H1 (cell line): ENCODE measurements at regions not wholly inside any gene's neighbourhood (a gene's known extent, or its start where the extent isn't known, plus 50 kb on each side); places are given as distances from the start of the nearest gene placed in this dataset.

ENCODE experiments used
- CTCF ChIA-PET: fragments of 300-600 bp; sonication (Branson Sonifier 250); formaldehyde crosslinking; loops from one replicate; lab custom pipeline; 2021; ENCODE audit not compliant: partially characterized antibody; lab: Charles Lee
- POLR2A ChIA-PET: fragments of 300-600 bp; sonication (Branson Sonifier 250); formaldehyde crosslinking; loops from one replicate; lab custom pipeline; 2021; ENCODE audit warnings: inconsistent platforms; ENCODE audit not compliant: partially characterized antibody; lab: Charles Lee
- DNase-seq, 2 experiments: peaks; one replicate each; pipeline versions ENCODE4 v3.0.0 to v3.0.0-alpha.2; 2010 to 2022; ENCODE audit warnings: low spot score in 2 of 2, low read depth in 1 of 2, mixed read lengths in 1 of 2
- FAIRE-seq: peaks from 2 replicates; lab custom pipeline; 2011; peaks lifted over from hg19 to GRCh38; lab: Jason Lieb, UNC
- H2AFZ ChIP-seq: 2 replicates; pipeline ENCODE4 v1.8.1; 2012; ENCODE audit warnings: low read length, inconsistent platforms
- H2AK5ac ChIP-seq: 2 replicates; pipeline ENCODE4 v1.6.1; 2013; ENCODE audit warnings: low read depth, low read length
- H2BK120ac ChIP-seq: replicated peaks from 2 replicates; pipeline ENCODE3; 2013; ENCODE audit warnings: low read depth, low read length, inconsistent platforms
- H2BK12ac ChIP-seq: 2 replicates; pipeline ENCODE4 v1.6.1; 2013; ENCODE audit warnings: low read depth, low read length
- H2BK15ac ChIP-seq: 2 replicates; pipeline ENCODE4 v1.6.1; 2013; ENCODE audit warnings: low read length
- H2BK20ac ChIP-seq: 2 replicates; pipeline ENCODE4 v1.6.1; 2013; ENCODE audit warnings: low read length
- H2BK5ac ChIP-seq: 2 replicates; pipeline ENCODE4 v1.6.1; 2013; ENCODE audit warnings: low read depth, low read length
- H3K14ac ChIP-seq: 2 replicates; pipeline ENCODE4 v1.6.1; 2013; ENCODE audit warnings: inconsistent platforms; ENCODE audit not compliant: insufficient read length
- H3K18ac ChIP-seq: 2 replicates; pipeline ENCODE4 v1.6.1; 2013; ENCODE audit warnings: low read length; ENCODE audit errors: extremely low read depth
- H3K23ac ChIP-seq: 2 replicates; pipeline ENCODE4 v1.6.1; 2013; ENCODE audit warnings: inconsistent platforms; ENCODE audit not compliant: insufficient read length
- H3K23me2 ChIP-seq: 2 replicates; pipeline ENCODE4 v1.6.1; 2013; ENCODE audit warnings: low read depth, low read length
- H3K27ac ChIP-seq: 2 replicates; pipeline ENCODE4 v1.6.1; 2011; ENCODE audit warnings: low read depth, low read length, inconsistent platforms
- H3K27me3 ChIP-seq, 4 experiments: replicated peaks in 1 of 4; 1 replicate in 1 of 4; 2 replicates in 3 of 4; pipeline versions ENCODE4 v1.6.1 to v1.8.1; 2011 to 2013; ENCODE audit warnings: low read length in 3 of 4, mild to moderate bottlenecking in 3 of 4, inconsistent platforms in 2 of 4, mixed read lengths in 2 of 4, moderate library complexity in 1 of 4; ENCODE audit not compliant: control insufficient read depth in 3 of 4, insufficient read depth in 3 of 4; ENCODE audit errors: extremely low read depth in 1 of 4
- H3K36me3 ChIP-seq, 4 experiments: 2 replicates each; pipeline versions ENCODE4 v1.6.1 to v1.8.1; 2011 to 2013; ENCODE audit warnings: mild to moderate bottlenecking in 4 of 4, low read length in 3 of 4, moderate library complexity in 2 of 4, control low read depth in 1 of 4, inconsistent platforms in 1 of 4; ENCODE audit not compliant: insufficient read depth in 4 of 4, control insufficient read depth in 2 of 4
- H3K4ac ChIP-seq: replicated peaks from 2 replicates; pipeline ENCODE3; 2013; ENCODE audit warnings: low read length, low read depth, mixed read lengths, inconsistent platforms; ENCODE audit not compliant: insufficient read length
- H3K4me1 ChIP-seq, 4 experiments: replicated peaks in 1 of 4; 1 replicate in 1 of 4; 2 replicates in 3 of 4; pipeline versions ENCODE4 v1.6.1 to v1.8.1; 2011 to 2013; ENCODE audit warnings: low read length in 3 of 4, inconsistent platforms in 2 of 4, mixed read lengths in 1 of 4; ENCODE audit not compliant: insufficient read depth in 4 of 4, control insufficient read depth in 3 of 4
- H3K4me2 ChIP-seq, 2 experiments: 2 replicates each; pipeline versions ENCODE4 v1.6.1 to v1.8.1; 2011 to 2013; ENCODE audit warnings: low read depth in 2 of 2, low read length in 2 of 2, control low read depth in 1 of 2, inconsistent platforms in 1 of 2, mild to moderate bottlenecking in 1 of 2; ENCODE audit not compliant: insufficient read depth in 1 of 2
- H3K4me3 ChIP-seq, 4 experiments: fragments of 200-600, 300-600 bp in 1 of 4; sonication (generic), shearing (Covaris generic), sonication (Bioruptor Twin) in 1 of 4; 2 replicates each; pipeline versions ENCODE4 v1.5.1 to v1.8.1; 2011 to 2016; ENCODE audit warnings: low read length in 4 of 4, low read depth in 3 of 4, control low read depth in 2 of 4, inconsistent platforms in 2 of 4, mild to moderate bottlenecking in 2 of 4, mixed read lengths in 1 of 4, moderate library complexity in 1 of 4; ENCODE audit not compliant: insufficient read depth in 2 of 4; ENCODE audit errors: extremely low read depth in 1 of 4
- H3K56ac ChIP-seq: replicated peaks from 2 replicates; pipeline ENCODE3; 2013; ENCODE audit warnings: low read depth, mild to moderate bottlenecking, mixed read lengths, low read length, inconsistent platforms; ENCODE audit not compliant: insufficient read length
- H3K79me1 ChIP-seq: 2 replicates; pipeline ENCODE4 v1.6.1; 2013; ENCODE audit warnings: low read depth, low read length, control low read depth
- H3K79me2 ChIP-seq, 2 experiments: 2 replicates each; pipeline versions ENCODE4 v1.6.1 to v1.8.1; 2012 to 2013; ENCODE audit warnings: low read length in 2 of 2, mild to moderate bottlenecking in 2 of 2, inconsistent platforms in 1 of 2; ENCODE audit not compliant: insufficient read depth in 2 of 2, control insufficient read depth in 1 of 2
- H3K9ac ChIP-seq, 4 experiments: replicated peaks in 1 of 4; 1 replicate in 1 of 4; 2 replicates in 3 of 4; pipeline versions ENCODE4 v1.6.1 to v1.8.1; 2011 to 2013; ENCODE audit warnings: low read depth in 3 of 4, low read length in 3 of 4, control low read depth in 2 of 4, mild to moderate bottlenecking in 2 of 4, moderate library complexity in 2 of 4, inconsistent platforms in 1 of 4; ENCODE audit errors: extremely low read depth in 1 of 4
- H3K9me3 ChIP-seq, 2 experiments: 2 replicates each; pipeline versions ENCODE4 v1.6.1 to v1.8.1; 2012 to 2013; ENCODE audit warnings: mild to moderate bottlenecking in 2 of 2, moderate library complexity in 2 of 2, control low read depth in 1 of 2, inconsistent platforms in 1 of 2, low read depth in 1 of 2, low read length in 1 of 2, mixed read lengths in 1 of 2; ENCODE audit not compliant: insufficient read depth in 2 of 2
- H4K20me1 ChIP-seq, 2 experiments: replicated peaks in 1 of 2; 2 replicates each; pipeline versions ENCODE3 to v1.8.1; 2011 to 2013; ENCODE audit warnings: inconsistent platforms in 2 of 2, low read length in 2 of 2, mild to moderate bottlenecking in 1 of 2; ENCODE audit not compliant: insufficient read depth in 2 of 2, control insufficient read depth in 1 of 2
- H4K5ac ChIP-seq: 2 replicates; pipeline ENCODE4 v1.6.1; 2013; ENCODE audit warnings: low read length, low read depth, mixed read lengths, inconsistent platforms; ENCODE audit not compliant: insufficient read length
- H4K8ac ChIP-seq: 2 replicates; pipeline ENCODE4 v1.8.0; 2013; ENCODE audit warnings: mild to moderate bottlenecking, moderate library complexity, low read length, inconsistent platforms; ENCODE audit not compliant: insufficient read depth; ENCODE audit errors: extremely low read depth
- H4K91ac ChIP-seq: replicated peaks from 2 replicates; pipeline ENCODE3; 2013; ENCODE audit warnings: low read length, mixed read lengths, inconsistent platforms; ENCODE audit not compliant: insufficient read length
- BACH1 ChIP-seq: IDR thresholded peaks from 2 replicates; pipeline ENCODE4 v1.6.1; 2012; ENCODE audit warnings: low read length, improper control_type of control experiment
- TAF1 ChIP-seq: IDR thresholded peaks from 2 replicates; pipeline ENCODE4 v1.6.1; 2011; ENCODE audit warnings: mild to moderate bottlenecking, low read depth, low read length
- WGBS, 2 experiments: shearing (Covaris generic) in 1 of 2; methylation state at CpG; one replicate each; pipeline versions ENCODE4 v1.1.6 to v1.1.7; 2013 to 2015; ENCODE audit warnings: low lambda C conversion rate in 2 of 2, mixed read lengths in 2 of 2, inconsistent platforms in 1 of 2, low coverage in 1 of 2, missing lambda C conversion rate in 1 of 2; ENCODE audit not compliant: insufficient replicate concordance in 2 of 2, insufficient coverage in 1 of 2, insufficient read length in 1 of 2; ENCODE audit errors: extremely low coverage in 1 of 2, missing lambda C conversion rate in 1 of 2; 5-methylcytosine and 5-hydroxymethylcytosine counted together

GRCh38 chr13:23510979-23511735 lies 59.1 kb upstream of the TNFRSF19 start:
- Histone ChIP-seq H2BK20ac (no peak overlapping the region), H3K79me2 (no peaks in the 10 kb centered on the region), H3K23ac (no peak overlapping the region), H3K4ac (no peak overlapping the region), H3K4me3 (no peak overlapping the region), H2BK5ac (no peak overlapping the region), H3K4me1 (no peaks in the 10 kb centered on the region; a peak in 1 of 7 replicates), H3K27me3 (no peaks in the 10 kb centered on the region), H3K79me1 (no peaks in the 10 kb centered on the region), H3K14ac (no peak overlapping the region), H3K27ac (no peak overlapping the region), H3K9ac (no peak overlapping the region), H4K20me1 (no peaks in the 10 kb centered on the region), H2AFZ (peak overlapping the region; percentile 66; the same call in 1 of the 2 replicates), H2BK12ac (no peak overlapping the region), H3K23me2 (no peaks in the 10 kb centered on the region), H3K56ac (no peak overlapping the region), H3K18ac (no peak overlapping the region), H3K36me3 (no peaks in the 10 kb centered on the region), H4K5ac (no peak overlapping the region), H3K4me2 (no peak overlapping the region), H2BK15ac (no peak overlapping the region), H2AK5ac (no peak overlapping the region), H4K91ac (no peak overlapping the region), H4K8ac (no peak overlapping the region; the same call in 1 of the 2 replicates), H2BK120ac (no peak overlapping the region), H3K9me3 (no peaks in the 10 kb centered on the region)
- FAIRE-seq (no peak), DNase-seq (no peak)
- ChIA-PET POLR2A (no interaction called here), CTCF (interaction anchor here (0.6 to 3.3 kb wide), 7 partner anchors 17 to 156 kb away, joined by 3 to 16 read pairs (median 6); no protein-coding TSS in a partner anchor)
- TF ChIP-seq BACH1 (no peak), TAF1 (no peak)
- 88% methylated on average over 4 of the region's 4 CpGs; no CpG with 5 or more reads in 1 of the 2 experiments for WGBS, 2 experiments
